SK-N-DZ (cell line): ENCODE measurements at regions not wholly inside any gene's neighbourhood (a gene's known extent, or its start where the extent isn't known, plus 50 kb on each side); places are given as distances from the start of the nearest gene placed in this dataset.
"Not testable (repeated sequence)": the region's sequence is repeated elsewhere in the genome, so short reads cannot be mapped to it uniquely, and the experiment has no call there.

Experiments used
- DNase-seq: peaks from one replicate; pipeline ENCODE4 v3.0.0-alpha.2; 2015; ENCODE audit warnings: low spot score

- DNase-seq: no peak
These were observed 111.6 kb downstream of the MIAT start for GRCh38 chr22:26768952-26769351.

- no peak for DNase-seq
These were observed 112.3 kb downstream of the MIAT start for GRCh38 chr22:26769663-26770062.

GRCh38 chr22:26770624-26771023, 113.2 kb downstream of the MIAT start:
- DNase-seq: no peak

DNA sequence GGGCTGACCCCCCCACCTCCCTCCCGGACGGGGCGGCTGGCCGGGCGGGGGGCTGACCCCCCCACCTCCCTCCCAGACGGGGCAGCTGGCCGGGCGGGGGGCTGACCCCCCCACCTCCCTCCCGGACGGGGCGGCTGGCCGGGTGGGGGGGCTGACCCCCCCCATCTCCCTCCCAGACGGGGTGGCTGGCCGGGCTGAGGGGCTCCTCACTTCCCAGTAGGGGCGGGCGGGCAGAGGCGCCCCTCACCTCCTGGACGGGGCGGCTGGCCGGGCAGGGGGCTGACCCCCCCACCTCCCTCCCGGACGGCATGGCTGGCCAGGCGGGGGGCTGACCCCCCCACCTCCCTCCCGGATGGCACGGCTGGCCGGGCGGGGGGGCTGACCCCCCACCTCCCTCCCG, 115.7 kb downstream of the MIAT start:
- not testable (repeated sequence) for DNase-seq

DNA sequence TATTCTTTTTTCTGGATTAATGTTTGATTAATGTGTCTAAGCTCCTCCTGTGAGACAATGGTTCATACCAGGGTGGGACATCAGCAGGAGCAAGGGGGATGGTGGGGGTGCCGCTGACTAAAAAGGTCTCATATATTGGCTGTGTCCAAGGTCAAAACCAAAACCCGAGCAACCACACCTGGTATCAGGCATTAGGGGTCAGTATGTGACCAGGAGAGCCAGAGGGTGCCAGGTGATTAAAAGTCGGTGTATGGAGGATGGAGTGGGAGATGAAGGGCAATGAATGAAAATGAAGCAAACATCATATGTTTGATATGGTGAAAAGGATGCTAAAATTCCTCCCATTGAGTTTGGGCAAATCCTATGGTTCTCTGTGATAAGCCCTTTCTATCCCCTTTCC, 118.0 kb downstream of the MIAT start:
- no peak for DNase-seq

DNA sequence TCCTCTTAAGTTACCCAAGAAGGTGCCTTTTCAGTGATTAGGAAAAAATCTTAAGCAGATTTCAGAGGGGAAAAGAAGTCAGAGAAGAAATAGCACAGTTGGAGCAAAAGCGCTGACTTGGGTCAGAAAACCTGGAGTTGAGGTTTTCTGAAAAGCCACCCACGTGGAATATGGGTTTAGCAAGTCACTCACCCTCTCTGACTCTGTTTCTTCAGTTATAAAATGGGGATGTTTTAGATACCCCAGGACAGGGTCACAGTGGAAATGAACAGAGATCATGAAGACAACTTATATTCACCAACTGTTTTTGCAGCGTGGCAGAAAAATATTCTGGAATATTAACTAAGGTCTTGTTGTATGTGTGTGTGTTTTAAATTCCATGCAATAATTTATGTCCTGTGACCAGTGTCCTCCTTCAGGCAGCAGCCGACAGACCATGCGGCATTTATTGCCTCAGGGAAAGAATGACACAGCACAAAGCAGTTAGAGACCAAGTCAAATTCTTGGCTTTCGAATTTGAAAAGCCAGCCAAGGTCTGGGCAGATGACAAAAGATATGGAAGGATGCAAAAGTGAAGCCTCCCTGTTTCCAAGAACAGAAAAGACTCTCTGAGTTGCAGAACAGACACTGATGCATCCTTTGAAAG, 119.9 kb downstream of the MIAT start:
- no peak for DNase-seq

DNA sequence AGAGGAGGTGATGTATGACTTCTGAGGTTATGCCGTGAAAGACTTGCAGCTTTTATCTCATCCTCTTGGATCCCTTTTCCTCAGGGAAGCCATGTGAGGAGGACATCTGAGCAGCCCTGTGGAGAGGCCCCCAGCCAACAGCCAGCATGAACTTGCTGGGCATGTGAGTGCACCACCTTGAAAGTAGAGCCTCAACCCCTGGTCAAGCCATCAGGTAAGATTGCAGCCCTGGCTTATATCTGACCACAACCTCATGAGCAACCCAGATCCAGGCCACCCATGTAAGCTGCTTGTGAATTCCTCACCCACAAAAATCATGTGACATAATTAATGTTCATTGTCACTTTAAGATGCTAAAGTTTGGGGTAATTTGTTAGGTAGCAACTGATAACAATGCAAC, 121.0 kb downstream of the MIAT start:
- no peak for DNase-seq

GRCh38 chr22:26779108-26779507, 121.7 kb downstream of the MIAT start:
- DNase-seq: no peak

DNA sequence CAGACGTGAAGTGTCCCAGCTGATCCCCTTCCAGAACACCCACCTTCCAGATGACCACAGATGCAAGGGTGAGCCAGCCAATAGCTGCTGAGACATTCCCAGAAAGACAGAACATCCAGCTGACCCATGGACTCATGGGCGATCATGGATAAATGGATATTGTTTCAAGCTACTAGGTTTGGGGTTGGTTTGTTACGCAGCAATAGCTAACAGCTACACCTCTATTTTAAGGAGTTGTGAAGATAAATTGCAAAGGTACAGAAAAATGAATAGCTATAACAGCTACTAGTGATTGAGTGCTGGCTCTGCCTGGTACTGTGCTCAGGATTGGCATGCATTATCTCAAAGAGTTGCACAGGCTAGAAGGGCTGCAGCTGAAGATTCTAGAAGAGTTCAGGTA, 122.5 kb downstream of the MIAT start:
- no peak for DNase-seq

GRCh38 chr22:26780521-26780920, 123.1 kb downstream of the MIAT start:
- DNase-seq: no peak

GRCh38 chr22:26781062-26781461, 123.7 kb downstream of the MIAT start:
- no peak for DNase-seq

DNA sequence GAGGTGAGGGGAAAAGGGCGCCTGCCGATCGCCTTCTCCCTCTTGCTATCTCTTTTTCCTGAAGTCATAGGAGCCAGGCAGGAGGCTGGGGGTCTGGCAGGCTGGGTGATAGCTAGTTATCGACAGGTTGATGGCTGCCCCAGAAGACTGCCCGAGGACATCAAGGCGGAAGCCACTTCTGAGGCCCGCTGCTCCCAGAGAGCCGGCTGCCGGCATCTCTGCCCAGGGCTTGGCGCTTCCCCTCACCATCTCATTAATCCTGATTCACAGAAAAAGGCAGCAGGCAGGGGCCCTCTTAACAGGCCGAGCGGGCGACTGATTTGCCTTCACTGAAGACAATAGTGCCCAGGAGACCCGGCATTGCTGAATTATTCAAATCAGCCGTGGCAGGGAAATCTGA, 124.2 kb downstream of the MIAT start:
- DNase-seq: no peak

GRCh38 chr22:26783885-26784284, 126.5 kb downstream of the MIAT start:
- DNase-seq: no peak

- no peak for DNase-seq
These were observed 127.4 kb downstream of the MIAT start for GRCh38 chr22:26784772-26785171.

- no peak for DNase-seq
These were observed 128.5 kb downstream of the MIAT start for GRCh38 chr22:26785932-26786331.

- DNase-seq: no peak
These were observed 129.0 kb downstream of the MIAT start for GRCh38 chr22:26786398-26786797.

- no peak for DNase-seq
These were observed 132.6 kb downstream of the MIAT start for GRCh38 chr22:26789951-26790350.

DNA sequence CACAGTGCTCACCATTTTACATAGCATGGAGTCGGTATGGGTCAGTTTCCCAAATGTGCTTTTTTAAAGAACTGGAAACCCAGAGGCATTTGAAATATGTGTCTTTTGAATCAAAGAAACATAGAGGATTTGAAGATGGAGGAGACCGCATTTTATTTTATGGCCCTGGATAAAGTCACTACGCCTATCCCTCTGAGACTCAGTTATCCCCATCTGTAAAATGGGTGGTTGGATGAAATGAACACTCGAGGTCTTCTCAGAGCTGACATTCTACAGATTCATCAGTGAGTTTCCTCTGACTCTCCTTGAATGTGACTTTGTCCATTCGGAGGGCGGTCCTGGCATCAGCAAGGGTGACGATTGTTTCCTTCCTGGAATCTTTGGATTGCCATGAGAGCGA, 135.1 kb downstream of the MIAT start:
- no peak for DNase-seq

DNA sequence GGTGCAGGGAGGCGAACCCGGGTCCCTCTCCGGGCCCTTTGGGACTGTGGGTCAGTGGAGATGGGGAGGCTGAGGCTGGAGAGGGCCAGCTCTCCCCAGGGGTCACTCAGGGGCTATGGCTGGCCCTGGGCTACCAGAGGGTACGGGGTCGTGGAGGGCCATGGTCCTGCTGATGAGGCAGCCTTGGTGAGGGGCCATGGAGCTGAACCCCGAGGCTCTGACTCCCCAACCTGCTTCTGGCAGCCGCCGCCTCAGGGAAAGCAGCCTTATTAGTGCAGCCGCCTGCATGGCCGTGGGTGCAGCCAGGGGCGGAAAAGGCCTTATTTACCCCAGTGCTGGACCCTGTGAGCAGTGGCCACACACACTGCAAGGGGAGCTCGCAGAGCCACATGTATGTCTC, 139.4 kb downstream of the MIAT start:
- DNase-seq: no peak

GRCh38 chr22:26797910-26798309, 140.5 kb downstream of the MIAT start:
- no peak for DNase-seq

DNA sequence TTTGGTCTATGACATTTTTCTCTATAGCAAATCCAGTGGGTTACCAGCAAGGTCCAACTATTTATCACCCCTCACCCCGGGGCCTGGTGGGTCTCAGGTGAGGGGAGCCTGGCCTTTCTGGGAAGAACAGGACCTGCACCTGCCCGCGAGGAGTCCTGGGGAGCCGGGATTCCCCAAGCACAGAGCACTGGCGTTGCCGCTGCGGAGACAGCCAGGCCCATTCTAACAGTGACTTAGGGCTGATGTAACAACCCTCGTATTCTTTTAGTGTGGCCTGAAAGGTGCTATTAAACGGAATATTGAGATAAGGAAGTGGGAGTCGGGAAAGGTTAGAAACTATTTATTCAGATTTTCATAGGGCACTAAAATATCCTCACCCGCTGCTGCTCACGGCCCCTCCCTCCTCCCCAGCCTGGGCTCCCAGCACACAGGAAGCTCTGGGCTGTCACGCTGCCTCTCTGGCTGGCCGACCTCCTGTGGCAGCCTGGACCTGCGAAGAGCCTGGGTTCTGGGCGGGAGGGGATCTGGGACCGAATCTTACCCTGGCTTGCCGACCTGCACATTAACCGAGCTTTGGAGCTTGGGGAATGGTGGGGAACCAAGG, 141.2 kb downstream of the MIAT start:
- DNase-seq: no peak

- no peak for DNase-seq
These were observed 143.5 kb downstream of the MIAT start for GRCh38 chr22:26800858-26801257.

DNA sequence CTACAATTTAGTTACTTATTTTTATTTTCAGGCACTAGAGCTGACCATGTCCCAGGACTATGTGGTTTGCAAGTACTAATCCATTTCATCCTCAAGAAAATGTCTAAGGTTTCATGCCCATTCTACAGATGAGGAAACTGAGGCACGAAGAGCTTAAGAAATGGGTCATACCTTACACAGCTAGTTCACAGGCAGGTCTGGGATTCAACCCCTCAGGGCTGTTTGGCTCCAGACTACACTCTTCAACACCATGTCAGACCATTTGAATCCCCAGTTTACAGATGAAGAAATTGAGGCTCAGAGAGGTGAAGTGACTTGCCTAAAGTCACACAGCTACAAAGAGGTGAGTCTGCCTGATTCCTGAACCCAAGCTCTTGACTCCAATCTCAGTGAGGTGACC, 144.1 kb downstream of the MIAT start:
- DNase-seq: no peak

DNA sequence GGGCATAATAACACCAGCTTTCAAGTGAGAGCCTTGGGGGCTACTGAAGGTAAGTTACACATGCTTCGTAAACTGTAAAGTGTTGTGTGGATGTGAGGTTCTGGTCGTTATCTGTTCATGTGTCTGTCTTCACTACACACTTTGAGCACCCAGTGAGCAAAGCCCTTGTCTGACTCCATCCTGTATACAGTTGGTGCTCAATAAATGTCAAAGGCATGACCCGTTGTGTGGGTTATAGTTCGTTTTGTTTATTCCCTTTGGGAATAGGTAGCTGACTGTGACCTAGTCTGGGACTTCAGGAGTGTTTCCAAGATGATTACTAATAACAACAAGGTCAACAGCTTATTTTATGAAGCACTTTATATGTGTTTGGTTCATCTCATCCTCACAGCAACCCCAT, 146.9 kb downstream of the MIAT start:
- no peak for DNase-seq
